ENCODE measurements at regions not wholly inside any gene's neighbourhood (a gene's known extent, or its start where the extent isn't known, plus 50 kb on each side); places are given as distances from the start of the nearest gene placed in this dataset.

DNA sequence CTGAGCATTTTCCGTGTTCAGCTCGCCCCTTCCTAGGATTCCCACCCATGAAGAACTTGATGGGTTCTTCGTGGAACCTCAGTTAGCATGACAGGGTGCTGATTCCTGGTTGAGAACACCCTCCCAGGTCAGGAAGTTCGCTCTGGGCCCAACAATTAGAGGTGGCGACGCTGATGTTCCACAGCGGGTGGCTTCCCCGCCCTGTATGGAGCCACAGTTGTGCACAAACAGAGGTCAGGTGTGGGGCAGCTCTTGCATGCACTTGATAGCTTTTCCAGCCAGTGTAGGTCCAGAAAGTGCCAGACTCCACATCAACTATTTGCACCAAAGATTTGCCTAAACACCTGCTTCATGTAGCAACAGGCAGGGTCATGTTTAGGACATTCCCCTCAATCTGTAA, 788.2 kb downstream of the MED13L start:
- Histone ChIP-seq H3K27me3 (ENCODE audit: insufficient read depth, low read length) (no peaks in the 10 kb centered on the region), H3K27ac (ENCODE audit: low read depth, low read length, poor library complexity, severe bottlenecking) (no peak overlapping the region), H2AFZ (ENCODE audit: low read length) (no peak overlapping the region)

DNA sequence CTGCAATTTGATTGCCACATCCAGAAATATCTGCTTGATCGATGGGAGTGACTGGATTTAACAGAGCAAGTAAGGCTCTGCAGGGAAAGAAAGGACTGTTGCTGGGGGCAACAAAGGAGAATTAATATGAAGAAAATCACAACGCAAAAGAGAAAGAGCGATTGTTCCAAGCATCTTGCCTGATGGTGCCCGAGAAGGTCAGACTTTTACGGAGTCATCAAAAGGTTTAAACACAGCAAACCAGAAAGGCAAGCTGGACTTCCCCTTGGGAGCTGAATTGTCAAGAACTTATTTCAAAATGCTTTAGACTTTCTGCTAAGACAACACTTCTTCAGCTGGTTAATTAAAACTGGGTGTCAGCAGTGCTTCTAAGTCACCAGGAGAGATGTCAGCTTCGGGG, 791.5 kb downstream of the MED13L start:
- Histone ChIP-seq H3F3A (ENCODE audit: insufficient read depth, low read length) (no peaks in the 10 kb centered on the region), H3K36me3 (ENCODE audit: insufficient read depth, low read length) (no peaks in the 10 kb centered on the region), H3K27me3 (ENCODE audit: insufficient read depth, low read length) (no peaks in the 10 kb centered on the region), H3K79me2 (ENCODE audit: insufficient read depth, low read length) (no peaks in the 10 kb centered on the region), H4K20me1 (ENCODE audit: insufficient read depth, low read length) (no peaks in the 10 kb centered on the region), H3K4me2 (ENCODE audit: low read length) (no peak overlapping the region), H3K9me2 (ENCODE audit: low read depth, low read length) (no peaks in the 10 kb centered on the region), H3K9me3 (ENCODE audit: low read length) (no peaks in the 10 kb centered on the region), H2AFZ (ENCODE audit: low read length) (no peak overlapping the region), H3K4me1 (ENCODE audit: insufficient read depth, low read length, severe bottlenecking) (no peaks in the 10 kb centered on the region), H3K4me3 (ENCODE audit: low read depth, low read length, poor library complexity, severe bottlenecking) (no peak overlapping the region), H3K27ac (ENCODE audit: low read depth, low read length, poor library complexity, severe bottlenecking) (no peak overlapping the region), H3K9ac (ENCODE audit: low read length) (no peak overlapping the region)
- TF ChIP-seq, protein P1, sequence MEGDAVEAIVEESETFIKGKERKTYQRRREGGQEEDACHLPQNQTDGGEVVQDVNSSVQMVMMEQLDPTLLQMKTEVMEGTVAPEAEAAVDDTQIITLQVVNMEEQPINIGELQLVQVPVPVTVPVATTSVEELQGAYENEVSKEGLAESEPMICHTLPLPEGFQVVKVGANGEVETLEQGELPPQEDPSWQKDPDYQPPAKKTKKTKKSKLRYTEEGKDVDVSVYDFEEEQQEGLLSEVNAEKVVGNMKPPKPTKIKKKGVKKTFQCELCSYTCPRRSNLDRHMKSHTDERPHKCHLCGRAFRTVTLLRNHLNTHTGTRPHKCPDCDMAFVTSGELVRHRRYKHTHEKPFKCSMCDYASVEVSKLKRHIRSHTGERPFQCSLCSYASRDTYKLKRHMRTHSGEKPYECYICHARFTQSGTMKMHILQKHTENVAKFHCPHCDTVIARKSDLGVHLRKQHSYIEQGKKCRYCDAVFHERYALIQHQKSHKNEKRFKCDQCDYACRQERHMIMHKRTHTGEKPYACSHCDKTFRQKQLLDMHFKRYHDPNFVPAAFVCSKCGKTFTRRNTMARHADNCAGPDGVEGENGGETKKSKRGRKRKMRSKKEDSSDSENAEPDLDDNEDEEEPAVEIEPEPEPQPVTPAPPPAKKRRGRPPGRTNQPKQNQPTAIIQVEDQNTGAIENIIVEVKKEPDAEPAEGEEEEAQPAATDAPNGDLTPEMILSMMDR (IDR thresholded peaks at IDR 0.05; ENCODE audit: low read length) = no peak
- TF ChIP-seq EZH2 (IDR thresholded peaks at IDR 0.05; ENCODE audit: borderline replicate concordance, low read length) = no peak

More for the DNA sequence above, 788.2 kb downstream of the MED13L start:
- no peaks in the 10 kb centered on the region for H3K4me1 ChIP-seq (ENCODE audit: insufficient read depth, low read length, severe bottlenecking)
- H3F3A ChIP-seq (ENCODE audit: insufficient read depth, low read length) = no peaks in the 10 kb centered on the region
- H3K9me3 ChIP-seq (ENCODE audit: low read length) = no peaks in the 10 kb centered on the region
- no peak overlapping the region for H3K9ac ChIP-seq (ENCODE audit: low read length)
- no peaks in the 10 kb centered on the region for H3K9me2 ChIP-seq (ENCODE audit: low read depth, low read length)
- no peak overlapping the region for H3K4me2 ChIP-seq (ENCODE audit: low read length)
- H3K79me2 ChIP-seq (ENCODE audit: insufficient read depth, low read length) = no peaks in the 10 kb centered on the region
- H3K36me3 ChIP-seq (ENCODE audit: insufficient read depth, low read length) = no peaks in the 10 kb centered on the region
- TF ChIP-seq, protein P1 (IDR thresholded peaks at IDR 0.05; ENCODE audit: low read length) = no peak
- no peak for TF ChIP-seq EZH2 (IDR thresholded peaks at IDR 0.05; ENCODE audit: borderline replicate concordance, low read length)
- H3K4me3 ChIP-seq (ENCODE audit: low read depth, low read length, poor library complexity, severe bottlenecking) = no peak overlapping the region
- no peaks in the 10 kb centered on the region for H4K20me1 ChIP-seq (ENCODE audit: insufficient read depth, low read length)

DNA sequence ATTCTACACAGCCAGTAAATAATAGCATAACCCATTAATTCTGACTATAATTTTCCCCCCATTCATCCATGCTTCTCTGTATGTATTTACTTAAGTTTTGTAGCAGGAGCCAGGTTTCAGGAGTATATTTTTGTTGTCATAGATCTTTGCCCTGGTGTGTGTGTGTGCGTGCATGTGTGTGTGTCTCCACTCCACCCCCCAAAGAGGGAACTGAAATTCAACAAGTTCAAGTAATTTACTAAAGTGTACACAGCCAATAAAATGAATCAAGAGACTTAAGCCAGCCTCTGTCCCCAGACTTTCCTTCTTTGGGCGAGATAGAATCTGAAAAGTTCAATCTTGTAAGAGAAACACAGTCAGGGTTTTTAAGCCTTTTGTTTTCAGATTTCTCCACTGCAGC, 792.0 kb downstream of the MED13L start:
- no peak overlapping the region for H2AFZ ChIP-seq (ENCODE audit: low read length)
- H3K79me2 ChIP-seq (ENCODE audit: insufficient read depth, low read length) = no peaks in the 10 kb centered on the region
- no peak overlapping the region for H3K4me3 ChIP-seq (ENCODE audit: low read depth, low read length, poor library complexity, severe bottlenecking)
- H4K20me1 ChIP-seq (ENCODE audit: insufficient read depth, low read length) = no peaks in the 10 kb centered on the region
- no peak overlapping the region for H3K4me2 ChIP-seq (ENCODE audit: low read length)
- H3K9ac ChIP-seq (ENCODE audit: low read length) = no peak overlapping the region
- no peak overlapping the region for H3K27ac ChIP-seq (ENCODE audit: low read depth, low read length, poor library complexity, severe bottlenecking)
- H3F3A ChIP-seq (ENCODE audit: insufficient read depth, low read length) = no peaks in the 10 kb centered on the region
- no peaks in the 10 kb centered on the region for H3K9me2 ChIP-seq (ENCODE audit: low read depth, low read length)
- no peaks in the 10 kb centered on the region for H3K9me3 ChIP-seq (ENCODE audit: low read length)
- no peaks in the 10 kb centered on the region for H3K27me3 ChIP-seq (ENCODE audit: insufficient read depth, low read length)
- TF ChIP-seq, protein P1 (IDR thresholded peaks at IDR 0.05; ENCODE audit: low read length) = no peak
- TF ChIP-seq EZH2 (IDR thresholded peaks at IDR 0.05; ENCODE audit: borderline replicate concordance, low read length) = no peak
- no peaks in the 10 kb centered on the region for H3K4me1 ChIP-seq (ENCODE audit: insufficient read depth, low read length, severe bottlenecking)
- H3K36me3 ChIP-seq (ENCODE audit: insufficient read depth, low read length) = no peaks in the 10 kb centered on the region

Data from OCI-LY1 (cell line).